GM23248 (cell line): ENCODE measurements at regions not wholly inside any gene's neighbourhood (a gene's known extent, or its start where the extent isn't known, plus 50 kb on each side); places are given as distances from the start of the nearest gene placed in this dataset.

Experiments
- DNase-seq: peaks from one replicate; pipeline ENCODE4 v3.0.0-alpha.2; 2015
- H2AFZ ChIP-seq: fragments of 200-600 bp; sonication (generic); 2 replicates; pipeline ENCODE4 v1.6.1; 2016; ENCODE audit warnings: antibody characterized with exemption
- H3F3A ChIP-seq: fragments of 200-600 bp; sonication (generic); 2 replicates; pipeline ENCODE4 v1.6.1; 2016; ENCODE audit warnings: mild to moderate bottlenecking, antibody characterized with exemption, mixed run types; ENCODE audit not compliant: insufficient read depth
- H3K27ac ChIP-seq: fragments of 200-600 bp; sonication (generic); 2 replicates; pipeline ENCODE4 v1.5.1; 2016; ENCODE audit warnings: mild to moderate bottlenecking
- H3K27me3 ChIP-seq: fragments of 200-600 bp; sonication (generic); replicated peaks from 2 replicates; pipeline ENCODE4 v1.6.1; 2016; ENCODE audit warnings: mild to moderate bottlenecking; ENCODE audit not compliant: insufficient read depth
- H3K36me3 ChIP-seq: fragments of 200-600 bp; sonication (generic); 2 replicates; pipeline ENCODE4 v1.6.1; 2016; ENCODE audit warnings: low read depth, mild to moderate bottlenecking
- H3K4me1 ChIP-seq: fragments of 200-600 bp; sonication (generic); 2 replicates; pipeline ENCODE4 v1.6.1; 2016; ENCODE audit warnings: mild to moderate bottlenecking; ENCODE audit not compliant: insufficient read depth
- H3K4me2 ChIP-seq: fragments of 200-600 bp; sonication (generic); one replicate; pipeline ENCODE4 v1.6.1; 2016; ENCODE audit warnings: mild to moderate bottlenecking; ENCODE audit not compliant: unreplicated experiment
- H3K4me3 ChIP-seq: fragments of 200-600 bp; sonication (generic); 2 replicates; pipeline ENCODE4 v1.5.1; 2016; ENCODE audit warnings: mild to moderate bottlenecking
- H3K79me2 ChIP-seq: fragments of 200-600 bp; sonication (generic); 2 replicates; pipeline ENCODE4 v1.6.1; 2016; ENCODE audit warnings: mild to moderate bottlenecking; ENCODE audit not compliant: insufficient read depth
- H3K9ac ChIP-seq: fragments of 200-600 bp; sonication (generic); 2 replicates; pipeline ENCODE4 v1.6.1; 2016; ENCODE audit warnings: mild to moderate bottlenecking
- H3K9me2 ChIP-seq: fragments of 200-600 bp; sonication (generic); 2 replicates; pipeline ENCODE4 v1.6.1; 2016; ENCODE audit warnings: mixed run types, mild to moderate bottlenecking, moderate library complexity; ENCODE audit not compliant: insufficient read depth
- H3K9me3 ChIP-seq: fragments of 200-600 bp; sonication (generic); one replicate; pipeline ENCODE4 v1.6.1; 2017; ENCODE audit warnings: low read depth
- H4K20me1 ChIP-seq: fragments of 200-600 bp; sonication (generic); 2 replicates; pipeline ENCODE4 v1.6.0; 2016; ENCODE audit not compliant: insufficient read depth
- EZH2 ChIP-seq: fragments of 200-600 bp; sonication (generic); IDR thresholded peaks from 2 replicates; pipeline ENCODE4 v1.6.1; 2018; ENCODE audit warnings: antibody characterized with exemption, mild to moderate bottlenecking; ENCODE audit not compliant: insufficient read depth, poor library complexity, severe bottlenecking
- EZH2phosphoT487 ChIP-seq: fragments of 200-600 bp; sonication (generic); IDR thresholded peaks from 2 replicates; pipeline ENCODE4 v1.6.1; 2018; ENCODE audit warnings: antibody characterized with exemption, moderate library complexity, mild to moderate bottlenecking, low read depth; ENCODE audit not compliant: insufficient read depth
- WGBS, 2 experiments: methylation state at CpG; one replicate each; pipeline ENCODE4 v1.1.6; 2015 to 2017; ENCODE audit warnings: low lambda C conversion rate in 2 of 2, low coverage in 1 of 2; ENCODE audit errors: missing lambda C conversion rate in 2 of 2; 5-methylcytosine and 5-hydroxymethylcytosine counted together
- in situ Hi-C: fragments of 300-500 bp; cut with MboI; formaldehyde crosslinking; loops from 2 replicates; pipeline ENCODE4 v1.15.0; 2020

- H2AFZ ChIP-seq = no peak overlapping the region
- H3K27me3 ChIP-seq = no peaks in the 10 kb centered on the region
- no peak overlapping the region for H3K4me2 ChIP-seq
- no peak overlapping the region for H3K4me3 ChIP-seq
- H3K27ac ChIP-seq = no peak overlapping the region
- H4K20me1 ChIP-seq = no peaks in the 10 kb centered on the region
- TF ChIP-seq EZH2 (no peak), EZH2phosphoT487 (no peak)
- 69 to 70% methylated on average over 8 to 11 of the region's 11 CpGs for WGBS, 2 experiments
- in situ Hi-C loops = no loop called here
- H3K79me2 ChIP-seq = no peaks in the 10 kb centered on the region
- H3K9ac ChIP-seq = no peak overlapping the region
- H3K4me1 ChIP-seq = peaks cover 7% of the 10 kb centered on the region; the same call in 1 of the 2 replicates
- DNase-seq = no peak
- no peaks in the 10 kb centered on the region for H3F3A ChIP-seq
- no peaks in the 10 kb centered on the region for H3K9me2 ChIP-seq
- no peaks in the 10 kb centered on the region for H3K9me3 ChIP-seq
- H3K36me3 ChIP-seq = no peaks in the 10 kb centered on the region; the same call in 1 of the 2 replicates
Measured at GRCh38 chr2:120961396-120961795, 225.7 kb downstream of the GLI2 start.

- peak; percentile 47 for DNase-seq
- H3K9ac ChIP-seq = no peak overlapping the region
- no peak overlapping the region for H3K4me3 ChIP-seq
- WGBS, 2 experiments = 79 to 81% methylated on average over 11 to 12 of the region's 12 CpGs
- no peaks in the 10 kb centered on the region for H3K27me3 ChIP-seq
- H2AFZ ChIP-seq = no peak overlapping the region
- H3K9me2 ChIP-seq = no peaks in the 10 kb centered on the region
- H3F3A ChIP-seq = no peaks in the 10 kb centered on the region
- in situ Hi-C loops = no loop called here
- H3K36me3 ChIP-seq = no peaks in the 10 kb centered on the region; the same call in 1 of the 2 replicates
- TF ChIP-seq EZH2phosphoT487 (no peak), EZH2 (no peak)
- no peaks in the 10 kb centered on the region for H4K20me1 ChIP-seq
- H3K4me1 ChIP-seq = peaks cover 7% of the 10 kb centered on the region; the same call in 1 of the 2 replicates
- H3K27ac ChIP-seq = no peak overlapping the region
- no peaks in the 10 kb centered on the region for H3K9me3 ChIP-seq
- H3K79me2 ChIP-seq = no peaks in the 10 kb centered on the region
- no peak overlapping the region for H3K4me2 ChIP-seq
Measured at GRCh38 chr2:120963997-120964705, 228.5 kb downstream of the GLI2 start.

GRCh38 chr2:120964819-120965218 is 229.2 kb downstream of the GLI2 start:
- no peaks in the 10 kb centered on the region; the same call in 1 of the 2 replicates for H3K36me3 ChIP-seq
- no peaks in the 10 kb centered on the region for H3F3A ChIP-seq
- TF ChIP-seq EZH2 (no peak), EZH2phosphoT487 (no peak)
- H3K4me2 ChIP-seq = no peak overlapping the region
- H3K9me2 ChIP-seq = no peaks in the 10 kb centered on the region
- no peak overlapping the region for H3K9ac ChIP-seq
- H3K9me3 ChIP-seq = no peaks in the 10 kb centered on the region
- WGBS, 2 experiments = 63 to 72% methylated on average over 2 of the region's 2 CpGs
- peaks cover 7% of the 10 kb centered on the region; the same call in 1 of the 2 replicates for H3K4me1 ChIP-seq
- no peaks in the 10 kb centered on the region for H4K20me1 ChIP-seq
- no peaks in the 10 kb centered on the region for H3K27me3 ChIP-seq
- H3K4me3 ChIP-seq = no peak overlapping the region
- in situ Hi-C loops = no loop called here
- no peak overlapping the region for H2AFZ ChIP-seq
- H3K79me2 ChIP-seq = no peaks in the 10 kb centered on the region
- peak; percentile 41 for DNase-seq
- H3K27ac ChIP-seq = no peak overlapping the region

- Histone ChIP-seq H3K27ac (no peak overlapping the region), H3K4me3 (no peak overlapping the region), H3K36me3 (no peaks in the 10 kb centered on the region; the same call in 1 of the 2 replicates), H3K9me2 (no peaks in the 10 kb centered on the region), H3K4me2 (no peak overlapping the region), H3K79me2 (no peaks in the 10 kb centered on the region), H2AFZ (no peak overlapping the region), H3F3A (no peaks in the 10 kb centered on the region), H3K4me1 (peaks cover 7% of the 10 kb centered on the region; the same call in 1 of the 2 replicates), H3K9ac (no peak overlapping the region), H4K20me1 (no peaks in the 10 kb centered on the region), H3K27me3 (no peaks in the 10 kb centered on the region), H3K9me3 (no peaks in the 10 kb centered on the region)
- 96% methylated on average over 12 of the region's 12 CpGs for WGBS, 2 experiments
- TF ChIP-seq EZH2phosphoT487 (no peak), EZH2 (no peak)
- no peak for DNase-seq
- in situ Hi-C loops = no loop called here
Measured at GRCh38 chr2:120966510-120967254, 231.0 kb downstream of the GLI2 start.
